Aorta (tissue), 5 donors: ENCODE measurements at regions not wholly inside any gene's neighbourhood (a gene's known extent, or its start where the extent isn't known, plus 50 kb on each side); places are given as distances from the start of the nearest gene placed in this dataset.

ENCODE experiments used
- ATAC-seq: fragments of 200-7000 bp; cut with Tn5 transposase; one replicate; pipeline ENCODE4 v1.9.1; 2022; ENCODE audit warnings: moderate library complexity; ENCODE audit not compliant: low FRiP score
- DNase-seq, 2 donors: peaks; one replicate each; pipeline ENCODE4 v3.0.0-alpha.2; 2020
- H3K27ac ChIP-seq, 2 donors: one replicate each; pipeline ENCODE4 v1.5.1; 2013; ENCODE audit warnings: low read length in 2 of 2, mild to moderate bottlenecking in 2 of 2, moderate library complexity in 2 of 2, control low read depth in 1 of 2, inconsistent platforms in 1 of 2, low read depth in 1 of 2
- H3K27me3 ChIP-seq, 2 donors: one replicate each; pipeline ENCODE4 v1.6.1; 2013; ENCODE audit warnings: control low read depth in 1 of 2, low read length in 1 of 2, mild to moderate bottlenecking in 1 of 2, moderate library complexity in 1 of 2; ENCODE audit not compliant: insufficient read depth in 2 of 2, control insufficient read depth in 1 of 2
- H3K36me3 ChIP-seq, 2 donors: one replicate each; pipeline ENCODE4 v1.6.1; 2013; ENCODE audit warnings: control low read depth in 1 of 2, low read length in 1 of 2, mild to moderate bottlenecking in 1 of 2; ENCODE audit not compliant: insufficient read depth in 2 of 2, control insufficient read depth in 1 of 2
- H3K4me1 ChIP-seq, 2 donors: one replicate each; pipeline ENCODE4 v1.6.1; 2013; ENCODE audit warnings: low read length in 2 of 2, control low read depth in 1 of 2, mild to moderate bottlenecking in 1 of 2, moderate library complexity in 1 of 2; ENCODE audit not compliant: insufficient read depth in 2 of 2, control insufficient read depth in 1 of 2
- H3K4me3 ChIP-seq, 2 donors: one replicate each; pipeline ENCODE4 v1.5.1; 2013; ENCODE audit warnings: low read length in 2 of 2, control low read depth in 1 of 2, mild to moderate bottlenecking in 1 of 2
- H3K9me3 ChIP-seq: one replicate; pipeline ENCODE4 v1.6.1; 2013; ENCODE audit warnings: mild to moderate bottlenecking, low read length; ENCODE audit not compliant: control insufficient read depth
- WGBS, 2 donors: extraction: QIAGEN DNeasy Blood & Tissue Kit; methylation state at CpG; one replicate each; pipeline ENCODE4 v1.1.7; 2013; 5-methylcytosine and 5-hydroxymethylcytosine counted together
- intact Hi-C, 2 donors: fragments of 100-400 bp; cut with DNase I; formaldehyde crosslinking; loops; one replicate each; pipeline versions ENCODE4 v1.14.2 to v1.15.0; 2022
- donor health status: healthy with polysubstance abuse.
- donor health status: Bipolar disorder and iron deficiency.
- donor health status: DM: no; HTN: no; CAD: no.
- donor health status: DM: no; HTN: no; CAD: no.
- donor health status: DM: yes; HTN: yes; CAD: no.

DNA sequence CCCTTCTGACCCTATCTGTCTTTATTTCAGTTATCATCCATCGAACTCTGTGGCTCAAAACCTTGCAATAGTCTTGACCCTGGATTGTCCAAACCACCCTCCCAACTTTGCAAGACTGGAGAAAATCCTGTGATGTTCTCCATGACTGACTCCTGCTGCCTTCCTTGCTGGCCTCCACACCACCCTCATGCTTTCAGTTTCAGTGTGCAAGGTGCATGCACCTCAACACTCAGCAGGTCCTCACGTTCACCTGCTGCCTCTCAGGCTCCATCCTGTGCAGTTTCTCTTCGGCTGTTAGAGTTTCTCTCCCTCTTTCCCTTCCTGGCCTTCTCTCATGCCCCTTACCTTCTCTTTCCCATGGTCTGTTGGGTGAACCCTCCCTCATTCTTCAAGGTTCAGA, 59.4 kb upstream of the ASIC2 start:
- no peak for ATAC-seq
- intact Hi-C loops, result no loop called here
- Histone ChIP-seq H3K4me3 (no peak overlapping the region), H3K27me3 (peaks cover 0 to 2% of the 10 kb centered on the region in 2 donors), H3K9me3 (no peaks in the 10 kb centered on the region), H3K4me1 (no peaks in the 10 kb centered on the region), H3K27ac (no peak overlapping the region), H3K36me3 (no peaks in the 10 kb centered on the region)
- WGBS, 2 donors, result 84 to 86% methylated on average over 3 of the region's 3 CpGs
- DNase-seq, result no peak

DNA sequence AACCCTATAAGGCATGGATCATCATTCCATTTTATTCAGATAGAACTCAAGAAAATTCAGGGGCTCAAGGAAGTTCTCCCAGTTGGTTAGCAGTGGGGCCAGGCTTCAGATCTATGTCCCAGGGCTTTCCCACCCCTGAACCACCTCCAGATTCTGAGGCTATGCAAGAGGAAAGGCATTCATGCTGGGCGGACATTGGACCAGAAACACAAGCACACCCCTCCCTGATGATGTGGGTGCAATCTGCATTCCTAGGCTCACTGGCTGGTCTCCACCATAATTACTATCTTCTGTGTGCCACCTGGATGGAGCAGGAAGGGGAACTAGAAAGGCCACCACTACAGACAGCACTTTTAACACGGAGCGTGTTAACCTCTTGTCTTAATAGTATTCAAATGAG, 63.2 kb upstream of the ASIC2 start:
- Histone ChIP-seq H3K4me1 (no peaks in the 10 kb centered on the region), H3K27me3 (no peaks in the 10 kb centered on the region), H3K36me3 (no peaks in the 10 kb centered on the region), H3K27ac (no peak overlapping the region), H3K9me3 (no peaks in the 10 kb centered on the region), H3K4me3 (no peak overlapping the region)
- no peak for ATAC-seq
- intact Hi-C loops, result no loop called here
- WGBS, 2 donors, result 72 to 78% methylated on average over 3 of the region's 3 CpGs
- no peak for DNase-seq

DNA sequence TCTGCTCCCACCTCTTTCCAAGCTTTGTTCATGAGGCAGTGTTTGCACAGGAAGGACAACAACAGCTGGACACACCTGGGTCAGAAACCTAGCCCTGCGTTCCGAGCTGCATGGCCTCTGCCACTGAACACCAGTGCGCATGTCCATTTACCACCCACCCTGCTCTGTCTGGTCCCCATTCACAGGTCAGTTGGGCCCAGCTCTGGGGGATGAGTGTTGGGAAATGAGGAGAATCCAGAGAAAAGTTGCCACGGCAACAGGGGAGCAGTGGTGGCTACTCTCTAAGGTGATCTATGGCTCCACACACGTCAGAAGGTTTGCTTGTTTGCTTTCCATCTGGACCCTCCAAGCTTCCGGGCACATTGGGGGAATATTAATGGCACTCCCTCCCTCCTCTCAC, 70.4 kb upstream of the ASIC2 start:
- intact Hi-C loops, result no loop called here
- Histone ChIP-seq H3K9me3 (no peaks in the 10 kb centered on the region), H3K4me3 (no peak overlapping the region), H3K27ac (no peak overlapping the region), H3K4me1 (no peaks in the 10 kb centered on the region), H3K27me3 (peaks cover 0 to 2% of the 10 kb centered on the region in 2 donors), H3K36me3 (no peaks in the 10 kb centered on the region)
- 69 to 74% methylated on average over 6 of the region's 6 CpGs for WGBS, 2 donors
- ATAC-seq, result no peak
- no peak for DNase-seq

DNA sequence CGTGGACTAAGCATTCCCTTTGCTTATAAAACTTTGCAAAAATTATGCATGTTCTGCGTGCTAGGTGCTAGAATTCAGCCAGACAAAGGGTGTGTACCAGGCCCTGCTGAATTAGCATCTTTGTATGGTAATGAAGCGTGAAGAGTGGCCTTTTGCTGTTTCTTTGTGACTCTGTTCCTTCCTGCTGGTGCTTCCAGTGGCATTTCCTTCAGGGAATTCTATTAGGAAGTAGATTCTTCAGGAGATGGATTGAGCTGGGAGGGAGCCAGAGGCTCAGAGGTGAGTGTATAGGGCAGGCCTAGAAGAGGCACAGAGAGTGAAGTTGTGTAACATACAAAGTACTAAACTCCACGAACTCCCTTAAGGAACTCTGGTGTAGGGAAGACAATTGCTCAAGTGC, 73.9 kb upstream of the ASIC2 start:
- Histone ChIP-seq H3K27me3 (peaks cover 0 to 4% of the 10 kb centered on the region in 2 donors), H3K4me1 (no peaks in the 10 kb centered on the region), H3K4me3 (no peak overlapping the region), H3K27ac (no peak overlapping the region), H3K36me3 (no peaks in the 10 kb centered on the region), H3K9me3 (peaks cover 1% of the 10 kb centered on the region)
- WGBS, 2 donors, result 63 to 72% methylated on average over 4 of the region's 4 CpGs
- no peak for ATAC-seq
- DNase-seq, result no peak
- intact Hi-C loops, result no loop called here

DNA sequence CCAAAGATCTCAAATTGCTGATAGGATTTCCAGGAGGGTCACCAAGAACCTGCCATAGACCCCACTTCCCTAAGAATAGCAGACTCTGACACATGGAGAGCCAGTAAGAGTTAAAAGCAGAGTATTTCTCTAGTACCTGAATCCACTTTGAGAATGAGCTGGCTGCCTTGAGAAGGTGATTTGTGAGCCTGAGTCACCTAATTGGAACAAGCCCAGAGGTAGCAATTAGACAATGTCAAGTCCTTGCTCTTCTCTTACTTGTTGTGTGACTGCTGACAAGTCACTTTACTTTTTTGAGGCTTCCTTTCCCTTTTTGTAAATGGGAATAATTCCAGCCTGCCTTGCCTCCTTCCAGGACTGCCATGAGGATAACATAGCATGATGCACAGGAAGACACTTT, 76.1 kb upstream of the ASIC2 start:
- intact Hi-C loops, result no loop called here
- Histone ChIP-seq H3K27me3 (peaks cover 0 to 4% of the 10 kb centered on the region in 2 donors), H3K4me3 (no peak overlapping the region), H3K36me3 (no peaks in the 10 kb centered on the region), H3K4me1 (no peaks in the 10 kb centered on the region), H3K27ac (no peak overlapping the region), H3K9me3 (peaks cover 1% of the 10 kb centered on the region)
- no peak for ATAC-seq
- no peak for DNase-seq

DNA sequence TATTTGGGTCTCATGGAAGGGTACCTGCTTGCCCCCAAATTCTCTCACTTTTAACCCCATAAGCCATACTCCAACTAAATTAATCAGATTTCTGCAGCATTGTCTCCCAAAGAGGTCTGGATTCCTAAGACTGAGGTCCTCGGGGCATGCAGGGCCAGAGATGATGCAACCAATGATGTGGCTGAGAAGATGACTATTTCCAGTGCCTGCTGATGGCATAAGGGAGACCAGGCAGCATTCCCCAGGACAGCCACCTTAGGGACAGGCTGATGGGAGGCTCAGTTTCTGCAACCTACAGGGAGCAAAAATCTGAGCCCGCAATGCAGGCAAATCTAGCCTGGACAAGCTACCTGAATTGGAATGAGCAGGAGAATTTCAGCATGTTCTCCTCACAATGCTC, 76.8 kb upstream of the ASIC2 start:
- peaks cover 1% of the 10 kb centered on the region for H3K9me3 ChIP-seq
- no peak overlapping the region for H3K27ac ChIP-seq
- no peak for DNase-seq
- WGBS, 2 donors, result 55 to 90% methylated on average over 2 of the region's 2 CpGs
- peaks cover 0 to 4% of the 10 kb centered on the region in 2 donors for H3K27me3 ChIP-seq
- no peaks in the 10 kb centered on the region for H3K4me1 ChIP-seq
- H3K36me3 ChIP-seq, result no peaks in the 10 kb centered on the region
- ATAC-seq, result no peak
- intact Hi-C loops, result no loop called here
- H3K4me3 ChIP-seq, result no peak overlapping the region

DNA sequence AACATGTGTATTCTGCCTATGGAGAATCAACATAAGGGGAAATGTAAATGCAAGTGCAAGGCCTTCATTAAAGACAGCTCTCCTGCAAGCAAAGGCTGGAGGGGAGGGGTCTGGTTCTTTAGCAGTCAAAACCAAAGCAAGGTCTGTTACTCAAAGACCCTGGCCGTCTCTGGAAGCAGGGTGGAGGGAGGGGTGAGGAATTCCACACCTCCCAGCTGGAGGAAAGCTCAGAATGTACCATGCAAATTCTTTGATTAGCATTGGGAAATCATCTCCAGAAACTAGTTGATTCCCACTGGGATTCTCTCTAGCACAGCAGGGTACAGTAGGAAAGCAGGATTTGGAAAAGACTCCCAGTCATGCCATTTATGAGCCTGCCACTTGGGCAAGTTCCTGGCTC, 77.3 kb upstream of the ASIC2 start:
- Histone ChIP-seq H3K27me3 (peaks cover 0 to 4% of the 10 kb centered on the region in 2 donors), H3K9me3 (peaks cover 1% of the 10 kb centered on the region), H3K4me1 (no peaks in the 10 kb centered on the region), H3K4me3 (no peak overlapping the region), H3K27ac (no peak overlapping the region), H3K36me3 (no peaks in the 10 kb centered on the region)
- intact Hi-C loops, result no loop called here
- WGBS, 2 donors, result 21 to 22% methylated on average over 1 of the region's 1 CpG
- ATAC-seq, result no peak
- no peak for DNase-seq

DNA sequence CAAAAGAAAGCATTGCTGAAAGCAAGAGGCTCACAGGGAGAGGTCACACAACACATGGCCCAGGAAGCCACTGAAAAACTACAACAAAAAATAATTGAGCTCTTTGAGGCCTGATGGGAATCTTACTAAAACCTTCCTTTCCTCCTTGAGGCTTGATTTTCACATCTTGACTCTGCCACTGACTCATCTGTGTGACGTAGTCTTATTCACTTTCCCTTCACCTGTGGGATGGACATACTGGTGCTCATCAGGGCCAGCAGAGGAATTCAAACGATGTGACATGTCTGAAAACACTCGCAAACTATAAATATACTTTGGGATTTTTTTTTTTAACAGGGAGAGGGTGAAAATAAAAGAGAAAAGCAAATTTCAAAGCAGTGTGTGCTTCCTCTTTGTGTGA, 78.3 kb upstream of the ASIC2 start:
- no peak overlapping the region for H3K4me3 ChIP-seq
- ATAC-seq, result no peak
- no peaks in the 10 kb centered on the region for H3K4me1 ChIP-seq
- H3K9me3 ChIP-seq, result peaks cover 1% of the 10 kb centered on the region
- no peak for DNase-seq
- WGBS, 2 donors, result 60 to 65% methylated on average over 3 of the region's 3 CpGs
- H3K36me3 ChIP-seq, result no peaks in the 10 kb centered on the region
- H3K27ac ChIP-seq, result no peak overlapping the region
- intact Hi-C loops, result no loop called here
- H3K27me3 ChIP-seq, result peaks cover 0 to 2% of the 10 kb centered on the region in 2 donors

DNA sequence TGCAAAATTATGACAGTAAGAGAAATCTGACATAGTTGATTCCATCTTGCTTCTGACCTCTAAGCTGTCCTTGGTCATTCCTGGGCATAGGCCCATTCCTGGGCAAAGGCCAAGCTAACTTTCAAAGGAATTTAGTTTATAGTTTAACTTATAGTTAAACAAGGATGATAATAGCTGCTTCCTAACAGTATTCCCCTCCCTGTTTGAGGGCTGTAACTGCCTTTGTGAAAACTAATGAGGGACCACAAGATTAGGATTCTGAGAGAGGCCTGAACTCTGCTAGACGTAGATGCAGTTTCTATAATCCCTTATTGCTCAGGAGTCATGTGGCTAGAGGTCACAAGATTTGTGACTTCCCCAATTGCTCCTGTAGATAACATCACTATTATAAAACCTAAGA, 80.2 kb upstream of the ASIC2 start:
- Histone ChIP-seq H3K36me3 (no peaks in the 10 kb centered on the region), H3K4me1 (no peaks in the 10 kb centered on the region), H3K4me3 (no peak overlapping the region), H3K27me3 (peaks cover 0 to 2% of the 10 kb centered on the region in 2 donors), H3K9me3 (peaks cover 1% of the 10 kb centered on the region), H3K27ac (no peak overlapping the region)
- DNase-seq (no peak), ATAC-seq (no peak)
- intact Hi-C loops, result no loop called here
- WGBS, 2 donors, result 82 to 85% methylated on average over 1 of the region's 1 CpG
